RWPE2 (cell line): ENCODE measurements at regions not wholly inside any gene's neighbourhood (a gene's known extent, or its start where the extent isn't known, plus 50 kb on each side); places are given as distances from the start of the nearest gene placed in this dataset.
A peak's percentile ranks its signal among the peaks of the same experiment; 100 is the strongest.

Experiments
- ATAC-seq: fragments of 200-7000 bp; cut with Tn5 transposase; 3 replicates; pipeline ENCODE4 v1.9.1; 2021; ENCODE audit warnings: low read depth
- DNase-seq: peaks from one replicate; pipeline ENCODE4 v3.0.0-alpha.2; 2020; ENCODE audit warnings: low spot score
- H3K27ac ChIP-seq: fragments of 450-650 bp; 2 replicates; pipeline ENCODE4 v1.5.1; 2017; ENCODE audit warnings: mild to moderate bottlenecking; ENCODE audit not compliant: poor library complexity, severe bottlenecking
- H3K27me3 ChIP-seq: fragments of 250-450 bp; sonication (Bioruptor Pico); 2 replicates; pipeline ENCODE4 v1.5.1; 2021; ENCODE audit warnings: mild to moderate bottlenecking, moderate library complexity; ENCODE audit not compliant: insufficient read depth, poor library complexity, severe bottlenecking
- H3K36me3 ChIP-seq: fragments of 250-450 bp; sonication (Bioruptor Pico); 2 replicates; pipeline ENCODE4 v1.5.1; 2020; ENCODE audit warnings: low read depth, mild to moderate bottlenecking, moderate library complexity
- H3K4me1 ChIP-seq: fragments of 250-450 bp; sonication (Bioruptor Pico); 2 replicates; pipeline ENCODE4 v1.5.1; 2021; ENCODE audit warnings: mild to moderate bottlenecking, moderate library complexity; ENCODE audit not compliant: insufficient read depth, poor library complexity, severe bottlenecking
- H3K4me3 ChIP-seq: fragments of 250-450 bp; sonication (Bioruptor Pico); 2 replicates; pipeline ENCODE4 v1.5.1; 2021; ENCODE audit warnings: mild to moderate bottlenecking, moderate library complexity; ENCODE audit not compliant: severe bottlenecking
- H3K9me3 ChIP-seq: fragments of 250-450 bp; sonication (Bioruptor Pico); 2 replicates; pipeline ENCODE4 v1.5.1; 2021; ENCODE audit warnings: mild to moderate bottlenecking, moderate library complexity; ENCODE audit not compliant: severe bottlenecking
- CTCF ChIP-seq: fragments of 450-650 bp; IDR thresholded peaks from one replicate; pipeline ENCODE4 v1.5.1; 2017; ENCODE audit warnings: mild to moderate bottlenecking, moderate library complexity; ENCODE audit not compliant: poor library complexity, severe bottlenecking

GRCh38 chr16:17835118-17835876 lies 364.5 kb upstream of the XYLT1 start:
- Histone ChIP-seq H3K27ac (no peak overlapping the region), H3K4me3 (no peak overlapping the region), H3K4me1 (peaks cover 28% of the 10 kb centered on the region), H3K36me3 (no peaks in the 10 kb centered on the region), H3K27me3 (no peaks in the 10 kb centered on the region), H3K9me3 (no peaks in the 10 kb centered on the region)
- TF ChIP-seq CTCF, result no peak
- DNase-seq, result no peak
- ATAC-seq, result no peak

GRCh38 chr16:17832738-17833137 lies 362.0 kb upstream of the XYLT1 start:
- DNase-seq (no peak), ATAC-seq (peak; percentile 78)
- Histone ChIP-seq H3K27me3 (no peaks in the 10 kb centered on the region), H3K4me3 (no peak overlapping the region), H3K4me1 (peaks cover 35% of the 10 kb centered on the region), H3K36me3 (no peaks in the 10 kb centered on the region), H3K9me3 (no peaks in the 10 kb centered on the region), H3K27ac (peak overlapping the region; percentile 72)
- no peak for TF ChIP-seq CTCF

- Histone ChIP-seq H3K27ac (no peak overlapping the region), H3K4me3 (no peak overlapping the region), H3K36me3 (no peaks in the 10 kb centered on the region), H3K4me1 (peaks cover 27% of the 10 kb centered on the region), H3K9me3 (no peaks in the 10 kb centered on the region), H3K27me3 (no peaks in the 10 kb centered on the region)
- ATAC-seq (no peak), DNase-seq (no peak)
- TF ChIP-seq CTCF, result no peak
Observed at GRCh38 chr16:17831330-17831729, 360.6 kb upstream of the XYLT1 start.

GRCh38 chr16:17830651-17831050 lies 359.9 kb upstream of the XYLT1 start:
- Histone ChIP-seq H3K9me3 (no peaks in the 10 kb centered on the region), H3K27me3 (no peaks in the 10 kb centered on the region), H3K4me1 (peaks cover 25% of the 10 kb centered on the region), H3K36me3 (no peaks in the 10 kb centered on the region), H3K27ac (no peak overlapping the region), H3K4me3 (no peak overlapping the region)
- no peak for ATAC-seq
- TF ChIP-seq CTCF, result no peak
- no peak for DNase-seq

GRCh38 chr16:17829811-17830210 lies 359.1 kb upstream of the XYLT1 start:
- Histone ChIP-seq H3K9me3 (no peaks in the 10 kb centered on the region), H3K27ac (no peak overlapping the region), H3K4me3 (no peak overlapping the region), H3K36me3 (no peaks in the 10 kb centered on the region), H3K4me1 (peaks cover 25% of the 10 kb centered on the region), H3K27me3 (no peaks in the 10 kb centered on the region)
- DNase-seq, result no peak
- no peak for ATAC-seq
- no peak for TF ChIP-seq CTCF
